ENCODE measurements at regions not wholly inside any gene's neighbourhood (a gene's known extent, or its start where the extent isn't known, plus 50 kb on each side); places are given as distances from the start of the nearest gene placed in this dataset.

DNA sequence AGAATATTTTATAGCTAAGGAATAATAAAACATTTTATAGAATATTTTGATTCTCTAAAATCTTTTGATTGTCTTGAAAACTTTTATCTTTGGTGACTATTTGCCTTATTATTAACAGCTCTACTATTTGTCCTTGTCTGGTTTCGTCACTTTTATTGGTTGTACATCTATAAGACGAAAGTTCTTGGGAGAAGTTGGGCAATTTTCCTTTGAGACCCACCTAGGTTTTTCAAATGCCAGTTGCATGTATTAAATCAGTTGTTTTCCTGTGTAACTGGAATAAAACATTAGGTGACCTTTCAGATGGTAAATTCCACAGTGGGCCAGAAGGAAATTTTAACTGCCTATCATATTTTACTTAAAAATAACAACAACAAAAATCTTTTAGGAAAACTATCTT, 1245.7 kb downstream of the SI start:
- TF ChIP-seq, protein P1, sequence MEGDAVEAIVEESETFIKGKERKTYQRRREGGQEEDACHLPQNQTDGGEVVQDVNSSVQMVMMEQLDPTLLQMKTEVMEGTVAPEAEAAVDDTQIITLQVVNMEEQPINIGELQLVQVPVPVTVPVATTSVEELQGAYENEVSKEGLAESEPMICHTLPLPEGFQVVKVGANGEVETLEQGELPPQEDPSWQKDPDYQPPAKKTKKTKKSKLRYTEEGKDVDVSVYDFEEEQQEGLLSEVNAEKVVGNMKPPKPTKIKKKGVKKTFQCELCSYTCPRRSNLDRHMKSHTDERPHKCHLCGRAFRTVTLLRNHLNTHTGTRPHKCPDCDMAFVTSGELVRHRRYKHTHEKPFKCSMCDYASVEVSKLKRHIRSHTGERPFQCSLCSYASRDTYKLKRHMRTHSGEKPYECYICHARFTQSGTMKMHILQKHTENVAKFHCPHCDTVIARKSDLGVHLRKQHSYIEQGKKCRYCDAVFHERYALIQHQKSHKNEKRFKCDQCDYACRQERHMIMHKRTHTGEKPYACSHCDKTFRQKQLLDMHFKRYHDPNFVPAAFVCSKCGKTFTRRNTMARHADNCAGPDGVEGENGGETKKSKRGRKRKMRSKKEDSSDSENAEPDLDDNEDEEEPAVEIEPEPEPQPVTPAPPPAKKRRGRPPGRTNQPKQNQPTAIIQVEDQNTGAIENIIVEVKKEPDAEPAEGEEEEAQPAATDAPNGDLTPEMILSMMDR (IDR thresholded peaks at IDR 0.05; ENCODE audit: poor library complexity) = no peak
- no peak for TF ChIP-seq EZH2 (IDR thresholded peaks at IDR 0.05; ENCODE audit: borderline replicate concordance)
- no peak for TF ChIP-seq EZH2phosphoT487 (IDR thresholded peaks at IDR 0.05; ENCODE audit: low read depth, severe bottlenecking, unreplicated experiment)

All from hepatocyte (in vitro differentiated cells).